ENCODE measurements at regions not wholly inside any gene's neighbourhood (a gene's known extent, or its start where the extent isn't known, plus 50 kb on each side); places are given as distances from the start of the nearest gene placed in this dataset.

DNA sequence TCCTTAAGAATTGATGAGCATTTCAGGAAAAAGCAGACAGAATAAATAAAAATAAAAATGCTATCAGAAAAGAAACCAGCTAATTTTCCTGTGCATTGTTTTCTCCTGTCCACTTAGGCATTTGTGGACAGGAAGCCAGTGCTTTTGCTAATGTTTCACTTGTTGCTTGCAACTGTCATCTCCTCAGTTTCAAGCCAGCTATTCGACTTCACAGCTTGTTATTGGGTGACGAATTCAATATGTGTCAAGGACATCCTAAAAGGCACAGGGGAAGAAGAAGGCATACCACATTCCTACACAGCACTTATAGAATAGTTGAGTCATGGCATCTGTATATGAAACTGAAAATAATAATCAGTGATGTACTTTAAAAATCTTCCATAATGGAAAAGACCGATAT, 530.6 kb upstream of the KIRREL3 start:
- Histone ChIP-seq H3K4me1 (no peaks in the 10 kb centered on the region), H3K36me3 (no peaks in the 10 kb centered on the region), H3K4me3 (no peak overlapping the region), H3K27ac (no peak overlapping the region), H3K9me3 (no peaks in the 10 kb centered on the region), H3K27me3 (no peaks in the 10 kb centered on the region)
- TF ChIP-seq, protein P1, sequence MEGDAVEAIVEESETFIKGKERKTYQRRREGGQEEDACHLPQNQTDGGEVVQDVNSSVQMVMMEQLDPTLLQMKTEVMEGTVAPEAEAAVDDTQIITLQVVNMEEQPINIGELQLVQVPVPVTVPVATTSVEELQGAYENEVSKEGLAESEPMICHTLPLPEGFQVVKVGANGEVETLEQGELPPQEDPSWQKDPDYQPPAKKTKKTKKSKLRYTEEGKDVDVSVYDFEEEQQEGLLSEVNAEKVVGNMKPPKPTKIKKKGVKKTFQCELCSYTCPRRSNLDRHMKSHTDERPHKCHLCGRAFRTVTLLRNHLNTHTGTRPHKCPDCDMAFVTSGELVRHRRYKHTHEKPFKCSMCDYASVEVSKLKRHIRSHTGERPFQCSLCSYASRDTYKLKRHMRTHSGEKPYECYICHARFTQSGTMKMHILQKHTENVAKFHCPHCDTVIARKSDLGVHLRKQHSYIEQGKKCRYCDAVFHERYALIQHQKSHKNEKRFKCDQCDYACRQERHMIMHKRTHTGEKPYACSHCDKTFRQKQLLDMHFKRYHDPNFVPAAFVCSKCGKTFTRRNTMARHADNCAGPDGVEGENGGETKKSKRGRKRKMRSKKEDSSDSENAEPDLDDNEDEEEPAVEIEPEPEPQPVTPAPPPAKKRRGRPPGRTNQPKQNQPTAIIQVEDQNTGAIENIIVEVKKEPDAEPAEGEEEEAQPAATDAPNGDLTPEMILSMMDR (IDR thresholded peaks at IDR 0.05) = no peak
- intact Hi-C loops (cut with DNase I; ENCODE audit: low total_unique reads) = no loop called here
- DNase-seq = no peak

DNA sequence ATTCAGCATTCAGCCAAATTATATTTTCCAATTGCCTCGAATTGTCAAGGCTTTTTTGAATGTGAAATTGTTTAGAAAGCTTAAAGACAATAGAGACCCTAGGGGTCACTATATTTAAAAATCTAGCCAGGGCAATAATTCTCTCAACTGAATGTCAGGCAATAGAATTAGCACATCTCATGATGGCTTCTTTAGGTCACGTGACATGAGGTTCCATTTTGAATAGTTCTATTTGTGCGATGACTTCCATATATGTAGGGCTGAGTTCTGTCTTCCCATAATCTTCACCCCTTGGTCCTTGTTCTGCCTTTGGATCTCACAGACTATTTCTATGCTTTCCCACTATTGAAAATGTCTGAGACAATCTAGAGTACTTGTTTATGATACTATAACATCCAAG, 527.7 kb upstream of the KIRREL3 start:
- no peaks in the 10 kb centered on the region for H3K9me3 ChIP-seq
- TF ChIP-seq, protein P1 (IDR thresholded peaks at IDR 0.05) = no peak
- H3K27me3 ChIP-seq = no peaks in the 10 kb centered on the region
- H3K4me3 ChIP-seq = no peak overlapping the region
- H3K27ac ChIP-seq = no peak overlapping the region
- H3K36me3 ChIP-seq = no peaks in the 10 kb centered on the region
- intact Hi-C loops (cut with DNase I; ENCODE audit: low total_unique reads) = no loop called here
- no peak for DNase-seq
- H3K4me1 ChIP-seq = no peaks in the 10 kb centered on the region

DNA sequence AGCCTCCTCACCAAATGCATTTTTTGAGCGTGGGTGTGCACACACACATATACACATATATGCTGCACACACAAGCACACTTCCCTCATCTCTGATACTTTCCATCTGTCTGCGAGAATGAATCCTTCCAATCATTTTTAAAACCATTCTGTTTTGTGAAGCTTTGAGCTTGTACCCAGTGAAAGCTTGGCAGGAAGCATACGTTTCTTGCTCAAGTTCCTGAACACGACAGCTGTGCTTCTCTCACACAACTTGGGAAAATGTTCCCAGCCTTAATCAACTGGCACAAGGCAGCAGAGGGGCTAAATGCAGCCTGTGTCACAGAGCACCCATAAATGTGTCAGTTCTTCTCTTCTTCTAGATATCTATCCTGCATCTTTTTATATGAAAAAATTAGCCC, 524.0 kb upstream of the KIRREL3 start:
- no peak for DNase-seq
- TF ChIP-seq, protein P1 (IDR thresholded peaks at IDR 0.05) = no peak
- H3K27ac ChIP-seq = no peak overlapping the region

DNA sequence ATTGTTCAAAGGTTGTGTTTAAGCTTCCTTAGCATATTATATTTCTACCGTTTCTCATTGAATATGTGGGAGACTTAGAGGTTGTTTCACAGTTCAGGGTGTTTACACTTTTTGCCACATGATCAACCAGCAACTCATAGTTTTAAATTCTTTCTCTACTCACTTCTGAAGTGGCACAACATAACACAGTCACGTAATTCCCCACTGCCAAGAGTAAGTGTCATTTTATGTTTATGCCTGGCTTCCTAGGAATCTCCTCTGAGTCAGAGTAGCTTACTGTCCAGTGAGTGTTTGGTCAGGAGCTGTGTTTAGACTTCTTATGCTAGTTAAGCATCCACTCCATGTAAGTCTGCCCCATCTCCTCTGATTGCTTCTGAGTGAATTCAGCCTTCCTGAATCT, 520.8 kb upstream of the KIRREL3 start:
- H3K27ac ChIP-seq = no peak overlapping the region
- TF ChIP-seq, protein P1 (IDR thresholded peaks at IDR 0.05) = no peak
- intact Hi-C loops (cut with DNase I; ENCODE audit: low total_unique reads) = no loop called here
- H3K9me3 ChIP-seq = no peaks in the 10 kb centered on the region
- H3K27me3 ChIP-seq = no peaks in the 10 kb centered on the region
- no peak overlapping the region for H3K4me3 ChIP-seq
- H3K36me3 ChIP-seq = no peaks in the 10 kb centered on the region
- no peaks in the 10 kb centered on the region for H3K4me1 ChIP-seq
- no peak for DNase-seq

More for the DNA sequence above, 524.0 kb upstream of the KIRREL3 start:
- Histone ChIP-seq H3K9me3 (no peaks in the 10 kb centered on the region), H3K4me3 (no peak overlapping the region), H3K4me1 (no peaks in the 10 kb centered on the region), H3K36me3 (no peaks in the 10 kb centered on the region), H3K27me3 (no peaks in the 10 kb centered on the region)
- intact Hi-C loops (cut with DNase I; ENCODE audit: low total_unique reads) = no loop called here

DNA sequence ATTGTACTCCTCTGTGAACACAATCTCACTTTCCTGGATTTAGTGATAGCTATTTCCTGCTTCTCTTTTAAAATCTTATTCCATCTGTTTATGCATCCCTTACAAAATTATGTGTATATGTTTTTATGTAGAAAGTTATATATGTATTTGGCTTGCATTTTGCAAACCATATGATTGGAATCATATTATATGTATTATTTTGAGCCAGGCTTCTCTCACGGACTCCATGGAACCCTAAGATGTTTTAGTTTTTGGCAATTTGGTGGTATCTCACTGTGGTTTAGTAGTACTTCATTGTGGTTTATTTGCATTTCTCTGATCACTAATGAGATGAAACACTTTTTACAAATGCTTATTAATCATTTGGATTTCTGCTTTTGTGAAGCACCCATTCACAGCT, 507.3 kb upstream of the KIRREL3 start:
- TF ChIP-seq, protein P1 (IDR thresholded peaks at IDR 0.05) = no peak
- no peaks in the 10 kb centered on the region for H3K9me3 ChIP-seq
- DNase-seq = no peak
- no peak overlapping the region for H3K27ac ChIP-seq
- H3K4me3 ChIP-seq = no peak overlapping the region
- no peaks in the 10 kb centered on the region for H3K36me3 ChIP-seq
- intact Hi-C loops (cut with DNase I; ENCODE audit: low total_unique reads) = no loop called here
- no peaks in the 10 kb centered on the region for H3K4me1 ChIP-seq
- H3K27me3 ChIP-seq = no peaks in the 10 kb centered on the region

DNA sequence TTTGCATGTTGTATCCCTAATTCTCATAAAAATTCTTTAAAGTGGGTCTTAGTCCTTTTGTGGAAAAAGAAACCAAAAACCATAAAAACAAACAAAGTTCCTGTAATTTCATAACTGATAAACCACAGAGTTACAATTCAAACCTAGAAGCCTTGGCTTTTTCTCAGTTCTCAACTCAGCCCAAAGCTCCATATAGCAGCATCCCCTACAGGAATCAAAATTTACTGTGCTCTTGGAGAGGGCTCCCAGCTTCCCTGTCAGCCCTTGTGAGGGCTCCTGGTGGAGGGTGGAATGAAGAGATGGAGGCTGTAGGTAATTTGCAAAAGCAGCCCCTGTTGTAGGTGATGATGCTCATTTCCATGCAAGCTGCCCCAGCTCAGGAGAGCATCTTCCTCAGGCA, 506.1 kb upstream of the KIRREL3 start:
- Histone ChIP-seq H3K27ac (no peak overlapping the region), H3K9me3 (no peaks in the 10 kb centered on the region), H3K36me3 (no peaks in the 10 kb centered on the region), H3K4me3 (no peak overlapping the region), H3K27me3 (no peaks in the 10 kb centered on the region), H3K4me1 (no peaks in the 10 kb centered on the region)
- no peak for DNase-seq
- TF ChIP-seq, protein P1 (IDR thresholded peaks at IDR 0.05) = no peak
- intact Hi-C loops (cut with DNase I; ENCODE audit: low total_unique reads) = no loop called here

Data from tibial artery (tissue), 4 donors.